ENCODE measurements at regions not wholly inside any gene's neighbourhood (a gene's known extent, or its start where the extent isn't known, plus 50 kb on each side); places are given as distances from the start of the nearest gene placed in this dataset.

DNA sequence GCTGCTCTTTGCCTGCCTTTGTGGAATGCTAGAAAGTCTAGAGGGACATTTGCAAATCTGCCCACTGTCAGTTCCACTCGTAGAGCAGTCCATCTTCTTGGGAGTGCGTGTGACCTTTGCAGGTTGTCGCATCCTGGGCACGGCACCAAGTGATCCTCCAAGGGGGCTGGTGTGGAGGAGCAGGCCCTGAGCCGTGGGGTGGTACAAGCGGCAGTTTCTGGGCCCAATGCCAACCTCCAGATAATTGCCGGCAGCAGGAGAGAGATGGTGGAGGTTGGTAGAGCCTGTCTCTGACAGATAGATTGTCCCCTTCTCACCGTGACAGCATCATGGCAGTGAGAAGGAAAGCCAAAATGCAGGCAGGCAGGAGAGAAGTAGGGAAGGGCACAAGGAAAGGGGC is 150.7 kb upstream of the SLC14A2 start:
- TF ChIP-seq, protein P1, sequence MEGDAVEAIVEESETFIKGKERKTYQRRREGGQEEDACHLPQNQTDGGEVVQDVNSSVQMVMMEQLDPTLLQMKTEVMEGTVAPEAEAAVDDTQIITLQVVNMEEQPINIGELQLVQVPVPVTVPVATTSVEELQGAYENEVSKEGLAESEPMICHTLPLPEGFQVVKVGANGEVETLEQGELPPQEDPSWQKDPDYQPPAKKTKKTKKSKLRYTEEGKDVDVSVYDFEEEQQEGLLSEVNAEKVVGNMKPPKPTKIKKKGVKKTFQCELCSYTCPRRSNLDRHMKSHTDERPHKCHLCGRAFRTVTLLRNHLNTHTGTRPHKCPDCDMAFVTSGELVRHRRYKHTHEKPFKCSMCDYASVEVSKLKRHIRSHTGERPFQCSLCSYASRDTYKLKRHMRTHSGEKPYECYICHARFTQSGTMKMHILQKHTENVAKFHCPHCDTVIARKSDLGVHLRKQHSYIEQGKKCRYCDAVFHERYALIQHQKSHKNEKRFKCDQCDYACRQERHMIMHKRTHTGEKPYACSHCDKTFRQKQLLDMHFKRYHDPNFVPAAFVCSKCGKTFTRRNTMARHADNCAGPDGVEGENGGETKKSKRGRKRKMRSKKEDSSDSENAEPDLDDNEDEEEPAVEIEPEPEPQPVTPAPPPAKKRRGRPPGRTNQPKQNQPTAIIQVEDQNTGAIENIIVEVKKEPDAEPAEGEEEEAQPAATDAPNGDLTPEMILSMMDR (IDR thresholded peaks at IDR 0.05 in 8 of 11, conservative IDR thresholded peaks at IDR 0.05 in 3 of 11), result no peak
- no peak for TF ChIP-seq POLR2A (IDR thresholded peaks at IDR 0.05)
